ENCODE measurements at regions not wholly inside any gene's neighbourhood (a gene's known extent, or its start where the extent isn't known, plus 50 kb on each side); places are given as distances from the start of the nearest gene placed in this dataset.
A peak's percentile ranks its signal among the peaks of the same experiment; 100 is the strongest.

GRCh38 chr9:2243666-2244555 is 228.8 kb downstream of the SMARCA2 start:
- DNase-seq (ENCODE audit: insufficient read length, low spot score) (no peak), FAIRE-seq (no peak)

GRCh38 chr9:2247340-2247739 is 232.2 kb downstream of the SMARCA2 start:
- DNase-seq (ENCODE audit: insufficient read length, low spot score) (no peak), FAIRE-seq (no peak)
- no peak for TF ChIP-seq POLR2A (IDR thresholded peaks at IDR 0.05; ENCODE audit: low read depth, low read length)

More at GRCh38 chr9:2243666-2244555, 228.8 kb downstream of the SMARCA2 start:
- no peak for TF ChIP-seq POLR2A (IDR thresholded peaks at IDR 0.05; ENCODE audit: low read depth, low read length)

GRCh38 chr9:2248768-2249265 is 233.7 kb downstream of the SMARCA2 start:
- TF ChIP-seq POLR2A (IDR thresholded peaks at IDR 0.05; ENCODE audit: low read depth, low read length) = no peak
- DNase-seq (ENCODE audit: insufficient read length, low spot score) (no peak), FAIRE-seq (no peak)

GRCh38 chr9:2253636-2254580 is 238.8 kb downstream of the SMARCA2 start:
- DNase-seq (ENCODE audit: insufficient read length, low spot score) (no peak), FAIRE-seq (no peak)
- TF ChIP-seq POLR2A (IDR thresholded peaks at IDR 0.05; ENCODE audit: low read depth, low read length) = no peak

- DNase-seq (ENCODE audit: insufficient read length, low spot score) = no peak
- FAIRE-seq = no peak
- no peak for TF ChIP-seq POLR2A (IDR thresholded peaks at IDR 0.05; ENCODE audit: low read depth, low read length)
These were observed 240.0 kb downstream of the SMARCA2 start for GRCh38 chr9:2255128-2255527.

GRCh38 chr9:2257248-2257929 is 242.2 kb downstream of the SMARCA2 start:
- TF ChIP-seq POLR2A (IDR thresholded peaks at IDR 0.05; ENCODE audit: low read depth, low read length) = no peak
- no peak for FAIRE-seq
- DNase-seq (ENCODE audit: insufficient read length, low spot score) = no peak

- FAIRE-seq (peak; percentile 95), DNase-seq (ENCODE audit: insufficient read length, low spot score) (peak; percentile 60)
- no peak for TF ChIP-seq POLR2A (IDR thresholded peaks at IDR 0.05; ENCODE audit: low read depth, low read length)
These were observed 245.5 kb downstream of the SMARCA2 start for GRCh38 chr9:2260417-2261306.

- DNase-seq (ENCODE audit: insufficient read length, low spot score) = no peak
- no peak for TF ChIP-seq POLR2A (IDR thresholded peaks at IDR 0.05; ENCODE audit: low read depth, low read length)
- FAIRE-seq = no peak
These were observed 246.4 kb downstream of the SMARCA2 start for GRCh38 chr9:2261421-2262103.

- FAIRE-seq (no peak), DNase-seq (ENCODE audit: insufficient read length, low spot score) (no peak)
- no peak for TF ChIP-seq POLR2A (IDR thresholded peaks at IDR 0.05; ENCODE audit: low read depth, low read length)
These were observed 247.4 kb downstream of the SMARCA2 start for GRCh38 chr9:2262386-2263071.

- DNase-seq (ENCODE audit: insufficient read length, low spot score) (no peak), FAIRE-seq (no peak)
- no peak for TF ChIP-seq POLR2A (IDR thresholded peaks at IDR 0.05; ENCODE audit: low read depth, low read length)
These were observed 248.0 kb downstream of the SMARCA2 start for GRCh38 chr9:2263111-2263510.

- FAIRE-seq (no peak), DNase-seq (ENCODE audit: insufficient read length, low spot score) (no peak)
- TF ChIP-seq POLR2A (IDR thresholded peaks at IDR 0.05; ENCODE audit: low read depth, low read length) = no peak
These were observed 248.5 kb downstream of the SMARCA2 start for GRCh38 chr9:2263665-2264064.

- DNase-seq (ENCODE audit: insufficient read length, low spot score) = no peak
- no peak for FAIRE-seq
- TF ChIP-seq POLR2A (IDR thresholded peaks at IDR 0.05; ENCODE audit: low read depth, low read length) = no peak
These were observed 248.9 kb downstream of the SMARCA2 start for GRCh38 chr9:2264081-2264480.

Data from H54 (cell line).